ENCODE measurements at regions not wholly inside any gene's neighbourhood (a gene's known extent, or its start where the extent isn't known, plus 50 kb on each side); places are given as distances from the start of the nearest gene placed in this dataset.

DNA sequence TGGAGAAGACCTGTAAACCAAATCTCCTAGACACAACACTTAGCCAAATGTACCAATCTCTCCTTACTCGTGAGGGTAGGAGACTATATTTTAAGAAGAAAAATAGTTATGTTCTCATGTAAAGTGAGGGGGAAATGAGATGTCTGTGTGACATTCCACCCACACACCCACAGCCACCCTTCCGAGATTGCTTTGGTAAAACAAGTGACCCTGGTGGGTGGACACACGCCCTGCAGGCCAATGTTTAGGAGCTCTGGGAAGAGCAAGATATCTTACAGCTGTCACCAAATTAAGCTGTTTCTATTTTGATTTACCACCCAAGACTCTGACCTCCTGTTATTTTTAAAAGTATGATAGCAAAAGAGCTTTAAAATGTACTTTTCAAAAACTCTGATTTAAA, 147.2 kb upstream of the PFKP start:
- TF ChIP-seq, protein P1, sequence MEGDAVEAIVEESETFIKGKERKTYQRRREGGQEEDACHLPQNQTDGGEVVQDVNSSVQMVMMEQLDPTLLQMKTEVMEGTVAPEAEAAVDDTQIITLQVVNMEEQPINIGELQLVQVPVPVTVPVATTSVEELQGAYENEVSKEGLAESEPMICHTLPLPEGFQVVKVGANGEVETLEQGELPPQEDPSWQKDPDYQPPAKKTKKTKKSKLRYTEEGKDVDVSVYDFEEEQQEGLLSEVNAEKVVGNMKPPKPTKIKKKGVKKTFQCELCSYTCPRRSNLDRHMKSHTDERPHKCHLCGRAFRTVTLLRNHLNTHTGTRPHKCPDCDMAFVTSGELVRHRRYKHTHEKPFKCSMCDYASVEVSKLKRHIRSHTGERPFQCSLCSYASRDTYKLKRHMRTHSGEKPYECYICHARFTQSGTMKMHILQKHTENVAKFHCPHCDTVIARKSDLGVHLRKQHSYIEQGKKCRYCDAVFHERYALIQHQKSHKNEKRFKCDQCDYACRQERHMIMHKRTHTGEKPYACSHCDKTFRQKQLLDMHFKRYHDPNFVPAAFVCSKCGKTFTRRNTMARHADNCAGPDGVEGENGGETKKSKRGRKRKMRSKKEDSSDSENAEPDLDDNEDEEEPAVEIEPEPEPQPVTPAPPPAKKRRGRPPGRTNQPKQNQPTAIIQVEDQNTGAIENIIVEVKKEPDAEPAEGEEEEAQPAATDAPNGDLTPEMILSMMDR (IDR thresholded peaks at IDR 0.05), result no peak
- no peaks in the 10 kb centered on the region for H3K36me3 ChIP-seq (ENCODE audit: low read depth)
- intact Hi-C loops (cut with DNase I, micrococcal nuclease), result no loop called here
- H3K4me3 ChIP-seq, result no peak overlapping the region
- peaks cover 3% of the 10 kb centered on the region for H3K4me1 ChIP-seq (ENCODE audit: low read depth)
- no peak for ATAC-seq
- DNase-seq, result no peak
- H3K9me3 ChIP-seq, result no peaks in the 10 kb centered on the region

DNA sequence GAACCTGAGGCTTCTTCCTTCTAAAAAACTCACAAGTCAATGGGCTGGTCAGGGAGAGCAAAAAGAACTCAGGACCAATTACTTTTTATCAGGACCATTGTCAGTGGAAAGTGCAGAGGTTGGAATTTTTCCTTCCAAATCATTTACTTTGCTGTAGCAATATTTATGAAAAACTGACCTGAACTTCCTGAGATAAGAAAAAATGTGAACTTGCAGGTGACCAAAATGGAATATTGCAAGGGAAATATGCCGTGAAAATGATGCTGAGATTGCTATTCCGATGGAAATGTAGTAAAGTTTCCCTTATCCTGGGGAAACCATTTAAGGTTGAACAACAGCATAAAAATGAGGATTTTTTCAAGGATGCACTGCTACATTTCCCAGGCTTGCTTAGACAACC, 148.3 kb upstream of the PFKP start:
- Histone ChIP-seq H3K36me3 (ENCODE audit: low read depth) (no peaks in the 10 kb centered on the region), H3K4me3 (no peak overlapping the region), H3K4me1 (ENCODE audit: low read depth) (peaks cover 3% of the 10 kb centered on the region), H3K9me3 (no peaks in the 10 kb centered on the region)
- intact Hi-C loops (cut with DNase I, micrococcal nuclease), result no loop called here
- no peak for ATAC-seq
- TF ChIP-seq, protein P1 (IDR thresholded peaks at IDR 0.05), result no peak
- no peak for DNase-seq

DNA sequence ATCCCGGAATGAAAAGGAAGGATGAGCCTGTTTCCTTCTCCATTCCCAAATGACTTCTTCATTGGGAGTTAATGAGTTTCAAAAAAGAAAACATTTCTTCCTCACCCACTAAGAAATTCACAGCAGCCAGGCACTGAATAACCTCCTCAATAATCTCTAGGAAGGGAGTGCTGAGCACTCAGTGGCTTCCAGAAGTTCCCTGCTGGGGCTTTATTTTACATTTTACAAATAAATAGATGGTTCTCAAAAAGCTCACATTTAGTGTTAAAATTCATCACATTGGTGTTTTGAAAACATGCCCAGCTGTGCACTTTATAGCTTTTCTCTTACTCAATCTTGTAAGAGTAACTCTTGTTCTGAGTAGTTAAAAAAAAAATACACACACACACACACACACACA, 148.9 kb upstream of the PFKP start:
- intact Hi-C loops (cut with DNase I, micrococcal nuclease), result no loop called here
- DNase-seq (no peak), ATAC-seq (no peak)
- no peak overlapping the region for H3K4me3 ChIP-seq
- no peaks in the 10 kb centered on the region for H3K9me3 ChIP-seq
- H3K4me1 ChIP-seq (ENCODE audit: low read depth), result peaks cover 3% of the 10 kb centered on the region
- no peaks in the 10 kb centered on the region for H3K36me3 ChIP-seq (ENCODE audit: low read depth)
- TF ChIP-seq, protein P1 (IDR thresholded peaks at IDR 0.05), result no peak

GRCh38 chr10:2917926-2918325, 149.4 kb upstream of the PFKP start:
- Histone ChIP-seq H3K9me3 (no peaks in the 10 kb centered on the region), H3K4me3 (no peak overlapping the region), H3K36me3 (ENCODE audit: low read depth) (no peaks in the 10 kb centered on the region), H3K4me1 (ENCODE audit: low read depth) (peaks cover 3% of the 10 kb centered on the region)
- TF ChIP-seq, protein P1 (IDR thresholded peaks at IDR 0.05), result no peak
- ATAC-seq, result no peak
- DNase-seq, result no peak
- intact Hi-C loops (cut with DNase I, micrococcal nuclease), result no loop called here

GRCh38 chr10:2915412-2915811, 151.9 kb upstream of the PFKP start:
- Histone ChIP-seq H3K4me3 (no peak overlapping the region), H3K9me3 (no peaks in the 10 kb centered on the region), H3K4me1 (ENCODE audit: low read depth) (no peaks in the 10 kb centered on the region), H3K36me3 (ENCODE audit: low read depth) (no peaks in the 10 kb centered on the region)
- intact Hi-C loops (cut with DNase I, micrococcal nuclease), result no loop called here
- ATAC-seq, result no peak
- TF ChIP-seq, protein P1 (IDR thresholded peaks at IDR 0.05), result no peak
- no peak for DNase-seq

DNA sequence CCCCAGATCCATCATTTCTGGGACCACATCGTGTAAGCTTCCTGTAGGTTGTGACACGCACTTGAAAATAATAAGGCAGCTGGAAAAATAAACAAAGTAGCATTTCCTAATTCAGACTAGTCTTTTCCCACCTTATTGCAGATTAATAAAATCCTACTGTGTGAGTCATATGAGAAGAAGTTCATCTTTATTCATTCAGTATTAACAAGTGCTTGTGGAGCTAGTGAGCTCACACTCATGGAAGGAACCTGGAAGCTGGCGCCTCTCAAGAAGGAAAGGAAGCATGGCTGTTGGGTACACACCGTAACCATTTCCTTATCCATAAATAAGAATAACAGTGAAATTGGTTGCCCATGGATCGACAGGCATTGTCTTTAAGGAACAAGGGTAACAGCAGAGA, 152.6 kb upstream of the PFKP start:
- intact Hi-C loops (cut with DNase I, micrococcal nuclease), result no loop called here
- no peak for ATAC-seq
- TF ChIP-seq, protein P1 (IDR thresholded peaks at IDR 0.05), result no peak
- Histone ChIP-seq H3K4me1 (ENCODE audit: low read depth) (no peaks in the 10 kb centered on the region), H3K9me3 (no peaks in the 10 kb centered on the region), H3K4me3 (no peak overlapping the region), H3K36me3 (ENCODE audit: low read depth) (no peaks in the 10 kb centered on the region)
- DNase-seq, result no peak

Measured in mucosa of descending colon (tissue), 3 donors.